ENCODE measurements at regions not wholly inside any gene's neighbourhood (a gene's known extent, or its start where the extent isn't known, plus 50 kb on each side); places are given as distances from the start of the nearest gene placed in this dataset.

GRCh38 chr13:40120781-40121180 lies 465.3 kb downstream of the COG6 start:
- in situ Hi-C loops (cut with HindIII; ENCODE audit: low sequenced_read_pairs) = no loop called here
- DNase-seq (ENCODE audit: low spot score) = no peak

GRCh38 chr13:40121722-40122121 lies 466.3 kb downstream of the COG6 start:
- in situ Hi-C loops (cut with HindIII; ENCODE audit: low sequenced_read_pairs) = no loop called here

GRCh38 chr13:40123962-40124632 lies 468.6 kb downstream of the COG6 start:
- in situ Hi-C loops (cut with HindIII; ENCODE audit: low sequenced_read_pairs) = no loop called here
- no peak for DNase-seq (ENCODE audit: low spot score)

More at GRCh38 chr13:40121722-40122121, 466.3 kb downstream of the COG6 start:
- DNase-seq (ENCODE audit: low spot score) = no peak

GRCh38 chr13:40124633-40125015 lies 469.2 kb downstream of the COG6 start:
- in situ Hi-C loops (cut with HindIII; ENCODE audit: low sequenced_read_pairs) = no loop called here
- no peak for DNase-seq (ENCODE audit: low spot score)

- in situ Hi-C loops (cut with HindIII; ENCODE audit: low sequenced_read_pairs) = no loop called here
- no peak for DNase-seq (ENCODE audit: low spot score)
Observed at GRCh38 chr13:40125336-40125735, 469.9 kb downstream of the COG6 start.

- no peak for DNase-seq (ENCODE audit: low spot score)
- in situ Hi-C loops (cut with HindIII; ENCODE audit: low sequenced_read_pairs) = no loop called here
Observed at GRCh38 chr13:40126306-40127085, 471.0 kb downstream of the COG6 start.

- in situ Hi-C loops (cut with HindIII; ENCODE audit: low sequenced_read_pairs) = no loop called here
- DNase-seq (ENCODE audit: low spot score) = no peak
Observed at GRCh38 chr13:40127476-40127875, 472.0 kb downstream of the COG6 start.

GRCh38 chr13:40127925-40128324 lies 472.5 kb downstream of the COG6 start:
- in situ Hi-C loops (cut with HindIII; ENCODE audit: low sequenced_read_pairs) = no loop called here
- no peak for DNase-seq (ENCODE audit: low spot score)

GRCh38 chr13:40129467-40129866 lies 474.0 kb downstream of the COG6 start:
- no peak for DNase-seq (ENCODE audit: low spot score)
- in situ Hi-C loops (cut with HindIII; ENCODE audit: low sequenced_read_pairs) = no loop called here

- in situ Hi-C loops (cut with HindIII; ENCODE audit: low sequenced_read_pairs) = no loop called here
- DNase-seq (ENCODE audit: low spot score) = no peak
Observed at GRCh38 chr13:40130871-40131636, 475.6 kb downstream of the COG6 start.

GRCh38 chr13:40132249-40132648 lies 476.8 kb downstream of the COG6 start:
- no peak for DNase-seq (ENCODE audit: low spot score)
- in situ Hi-C loops (cut with HindIII; ENCODE audit: low sequenced_read_pairs) = no loop called here

GRCh38 chr13:40136896-40137295 lies 481.4 kb downstream of the COG6 start:
- DNase-seq (ENCODE audit: low spot score) = no peak
- in situ Hi-C loops (cut with HindIII; ENCODE audit: low sequenced_read_pairs) = no loop called here

- DNase-seq (ENCODE audit: low spot score) = no peak
- in situ Hi-C loops (cut with HindIII; ENCODE audit: low sequenced_read_pairs) = no loop called here
Observed at GRCh38 chr13:40137400-40137799, 481.9 kb downstream of the COG6 start.

- in situ Hi-C loops (cut with HindIII; ENCODE audit: low sequenced_read_pairs) = no loop called here
Observed at GRCh38 chr13:40139896-40140520, 484.5 kb downstream of the COG6 start.

GRCh38 chr13:40141859-40142555 lies 486.5 kb downstream of the COG6 start:
- in situ Hi-C loops (cut with HindIII; ENCODE audit: low sequenced_read_pairs) = no loop called here
- no peak for DNase-seq (ENCODE audit: low spot score)

More at GRCh38 chr13:40139896-40140520, 484.5 kb downstream of the COG6 start:
- DNase-seq (ENCODE audit: low spot score) = no peak

GRCh38 chr13:40143106-40143505 lies 487.6 kb downstream of the COG6 start:
- no peak for DNase-seq (ENCODE audit: low spot score)
- in situ Hi-C loops (cut with HindIII; ENCODE audit: low sequenced_read_pairs) = no loop called here

GRCh38 chr13:40143559-40143958 lies 488.1 kb downstream of the COG6 start:
- in situ Hi-C loops (cut with HindIII; ENCODE audit: low sequenced_read_pairs) = no loop called here
- no peak for DNase-seq (ENCODE audit: low spot score)

- in situ Hi-C loops (cut with HindIII; ENCODE audit: low sequenced_read_pairs) = no loop called here
- no peak for DNase-seq (ENCODE audit: low spot score)
Observed at GRCh38 chr13:40145139-40145538, 489.7 kb downstream of the COG6 start.

GRCh38 chr13:40146063-40146462 lies 490.6 kb downstream of the COG6 start:
- no peak for DNase-seq (ENCODE audit: low spot score)
- in situ Hi-C loops (cut with HindIII; ENCODE audit: low sequenced_read_pairs) = no loop called here
